ENCODE measurements at regions not wholly inside any gene's neighbourhood (a gene's known extent, or its start where the extent isn't known, plus 50 kb on each side); places are given as distances from the start of the nearest gene placed in this dataset.

DNA sequence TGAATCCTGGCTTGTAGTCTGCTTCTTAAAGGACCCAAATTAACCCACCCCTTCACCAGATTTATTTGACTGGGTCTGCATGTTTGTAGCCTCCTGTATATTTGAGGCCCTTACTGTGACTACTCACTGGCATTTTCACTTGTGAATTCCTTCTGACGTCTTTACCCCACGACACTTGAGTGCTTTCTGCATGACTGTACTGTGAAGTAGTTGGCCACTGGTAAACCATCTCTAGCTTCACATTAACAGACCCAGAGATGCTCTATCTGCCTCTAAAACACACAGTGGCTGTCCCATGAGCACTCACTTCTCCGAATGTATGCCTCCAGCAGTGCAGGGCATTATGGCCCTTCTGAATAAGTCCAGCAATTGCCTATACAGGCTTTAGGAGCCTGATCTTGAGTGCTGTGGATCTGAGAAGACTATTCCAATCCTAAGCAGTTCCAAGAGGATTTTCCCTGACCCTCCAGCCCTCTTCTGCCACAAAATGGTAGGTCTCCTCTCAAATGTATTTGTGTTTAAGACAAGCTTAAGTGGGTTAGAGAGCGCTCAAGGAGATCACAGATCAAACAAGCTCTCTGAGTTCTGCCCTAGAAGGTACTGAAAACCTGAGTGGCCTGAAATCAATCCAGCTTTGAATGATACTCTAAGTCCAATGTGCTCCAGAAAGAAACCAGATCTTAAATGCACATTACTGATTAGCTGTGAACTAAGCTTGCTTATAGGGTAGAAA lies 534.7 kb downstream of the RPS29 start:
- DNase-seq (ENCODE audit: low read depth), result no peak
- H3K36me3 ChIP-seq (ENCODE audit: control insufficient read depth, insufficient read depth, low read length), result no peaks in the 10 kb centered on the region
- H3K4me3 ChIP-seq (ENCODE audit: low read depth, low read length), result no peak overlapping the region
- TF ChIP-seq, protein P1, sequence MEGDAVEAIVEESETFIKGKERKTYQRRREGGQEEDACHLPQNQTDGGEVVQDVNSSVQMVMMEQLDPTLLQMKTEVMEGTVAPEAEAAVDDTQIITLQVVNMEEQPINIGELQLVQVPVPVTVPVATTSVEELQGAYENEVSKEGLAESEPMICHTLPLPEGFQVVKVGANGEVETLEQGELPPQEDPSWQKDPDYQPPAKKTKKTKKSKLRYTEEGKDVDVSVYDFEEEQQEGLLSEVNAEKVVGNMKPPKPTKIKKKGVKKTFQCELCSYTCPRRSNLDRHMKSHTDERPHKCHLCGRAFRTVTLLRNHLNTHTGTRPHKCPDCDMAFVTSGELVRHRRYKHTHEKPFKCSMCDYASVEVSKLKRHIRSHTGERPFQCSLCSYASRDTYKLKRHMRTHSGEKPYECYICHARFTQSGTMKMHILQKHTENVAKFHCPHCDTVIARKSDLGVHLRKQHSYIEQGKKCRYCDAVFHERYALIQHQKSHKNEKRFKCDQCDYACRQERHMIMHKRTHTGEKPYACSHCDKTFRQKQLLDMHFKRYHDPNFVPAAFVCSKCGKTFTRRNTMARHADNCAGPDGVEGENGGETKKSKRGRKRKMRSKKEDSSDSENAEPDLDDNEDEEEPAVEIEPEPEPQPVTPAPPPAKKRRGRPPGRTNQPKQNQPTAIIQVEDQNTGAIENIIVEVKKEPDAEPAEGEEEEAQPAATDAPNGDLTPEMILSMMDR (IDR thresholded peaks at IDR 0.05; ENCODE audit: insufficient read depth, low read length, severe bottlenecking), result no peak
- peak; percentile 36 for FAIRE-seq
- no peaks in the 10 kb centered on the region for H3K27me3 ChIP-seq (ENCODE audit: control insufficient read depth, insufficient read depth, low read length)

DNA sequence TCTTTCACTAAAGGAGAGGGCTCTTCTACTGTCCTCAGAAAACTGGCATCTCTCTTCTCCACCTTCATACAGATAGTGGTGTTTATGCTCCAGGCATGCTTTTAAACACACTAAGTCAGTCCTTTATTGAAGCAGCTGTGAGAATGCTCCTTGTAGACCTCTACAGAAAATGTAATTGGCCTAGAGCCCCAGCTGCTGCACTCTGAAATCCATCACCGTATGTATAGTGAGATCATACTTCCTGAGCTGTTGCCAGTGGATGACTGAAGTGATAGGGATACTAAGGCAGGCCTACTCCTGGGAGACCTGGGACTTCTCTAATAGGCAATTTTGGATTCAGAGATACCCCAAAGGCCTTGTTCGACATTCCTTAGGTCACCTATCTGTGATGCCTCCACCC lies 535.4 kb downstream of the RPS29 start:
- H3K27me3 ChIP-seq (ENCODE audit: control insufficient read depth, insufficient read depth, low read length), result no peaks in the 10 kb centered on the region
- TF ChIP-seq, protein P1 (IDR thresholded peaks at IDR 0.05; ENCODE audit: insufficient read depth, low read length, severe bottlenecking), result no peak
- H3K36me3 ChIP-seq (ENCODE audit: control insufficient read depth, insufficient read depth, low read length), result no peaks in the 10 kb centered on the region
- DNase-seq (ENCODE audit: low read depth) (no peak), FAIRE-seq (no peak)
- H3K4me3 ChIP-seq (ENCODE audit: low read depth, low read length), result no peak overlapping the region

- no peak overlapping the region for H3K4me3 ChIP-seq (ENCODE audit: low read depth, low read length)
- no peaks in the 10 kb centered on the region for H3K36me3 ChIP-seq (ENCODE audit: control insufficient read depth, insufficient read depth, low read length)
- TF ChIP-seq, protein P1 (IDR thresholded peaks at IDR 0.05; ENCODE audit: insufficient read depth, low read length, severe bottlenecking), result no peak
- no peak for DNase-seq (ENCODE audit: low read depth)
- no peak for FAIRE-seq
- no peaks in the 10 kb centered on the region for H3K27me3 ChIP-seq (ENCODE audit: control insufficient read depth, insufficient read depth, low read length)
Measured at GRCh38 chr14:49049711-49050110, 536.5 kb downstream of the RPS29 start.

GRCh38 chr14:49044981-49045380 lies 541.2 kb downstream of the RPS29 start:
- no peak for FAIRE-seq
- Histone ChIP-seq H3K27me3 (ENCODE audit: control insufficient read depth, insufficient read depth, low read length) (no peaks in the 10 kb centered on the region), H3K36me3 (ENCODE audit: control insufficient read depth, insufficient read depth, low read length) (no peaks in the 10 kb centered on the region), H3K4me3 (ENCODE audit: low read depth, low read length) (no peak overlapping the region)
- TF ChIP-seq, protein P1 (IDR thresholded peaks at IDR 0.05; ENCODE audit: insufficient read depth, low read length, severe bottlenecking), result no peak
- no peak for DNase-seq (ENCODE audit: low read depth)

DNA sequence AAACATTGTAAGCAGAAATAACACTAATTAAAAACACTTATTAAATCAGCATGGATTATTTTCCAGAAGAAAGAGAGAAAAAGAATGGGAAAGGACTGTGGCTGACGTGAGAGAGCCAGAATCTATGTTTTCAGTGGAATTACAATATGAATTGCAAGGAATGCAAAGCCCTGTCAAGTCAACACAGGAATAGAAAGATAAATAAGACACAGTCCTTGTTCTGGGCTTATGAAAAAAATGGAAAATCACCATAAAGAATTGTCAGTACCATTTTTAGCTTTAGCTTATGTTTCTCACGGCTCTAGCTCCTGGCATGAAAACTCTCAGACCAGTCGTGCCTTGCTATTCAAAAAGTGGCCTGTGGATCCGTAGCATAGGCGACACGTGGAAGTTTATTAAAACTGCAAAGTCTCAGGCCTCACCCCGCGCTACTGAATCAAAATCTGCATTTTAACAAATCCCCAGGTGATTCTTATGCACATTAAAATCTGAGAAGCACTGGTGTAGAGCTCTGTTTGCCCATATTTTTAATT lies 549.1 kb downstream of the RPS29 start:
- TF ChIP-seq, protein P1 (IDR thresholded peaks at IDR 0.05; ENCODE audit: insufficient read depth, low read length, severe bottlenecking), result no peak
- no peak for FAIRE-seq

DNA sequence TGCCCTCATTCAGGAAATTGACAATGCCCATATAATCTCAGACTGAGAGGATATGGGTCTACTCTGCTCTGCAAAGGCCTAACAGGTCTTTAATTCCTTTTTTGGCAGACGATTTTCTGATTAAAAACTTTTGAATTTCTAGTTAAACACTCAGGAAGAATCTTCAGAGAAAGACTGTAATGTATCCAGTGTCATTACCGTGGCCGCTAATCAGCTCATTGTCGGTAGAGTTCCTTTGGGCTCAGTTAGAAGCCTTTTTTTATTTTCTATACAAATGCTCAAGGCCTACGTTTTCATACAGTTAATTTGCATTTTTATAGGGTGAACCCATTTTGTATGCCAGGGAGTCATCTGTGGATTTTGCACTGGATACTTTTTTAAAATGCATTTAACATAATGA lies 549.9 kb downstream of the RPS29 start:
- DNase-seq (ENCODE audit: low read depth) (no peak), FAIRE-seq (no peak)
- Histone ChIP-seq H3K27me3 (ENCODE audit: control insufficient read depth, insufficient read depth, low read length) (no peaks in the 10 kb centered on the region), H3K36me3 (ENCODE audit: control insufficient read depth, insufficient read depth, low read length) (no peaks in the 10 kb centered on the region), H3K4me3 (ENCODE audit: low read depth, low read length) (no peak overlapping the region)
- TF ChIP-seq, protein P1 (IDR thresholded peaks at IDR 0.05; ENCODE audit: insufficient read depth, low read length, severe bottlenecking), result no peak

More for the DNA sequence above, 549.1 kb downstream of the RPS29 start:
- no peak for DNase-seq (ENCODE audit: low read depth)
- Histone ChIP-seq H3K4me3 (ENCODE audit: low read depth, low read length) (no peak overlapping the region), H3K36me3 (ENCODE audit: control insufficient read depth, insufficient read depth, low read length) (no peaks in the 10 kb centered on the region), H3K27me3 (ENCODE audit: control insufficient read depth, insufficient read depth, low read length) (no peaks in the 10 kb centered on the region)
